DND-41 (cell line): ENCODE measurements at regions not wholly inside any gene's neighbourhood (a gene's known extent, or its start where the extent isn't known, plus 50 kb on each side); places are given as distances from the start of the nearest gene placed in this dataset.

Experiments used
- ATAC-seq: fragments of 200-7000 bp; cut with Tn5 transposase; 3 replicates; pipeline ENCODE4 v1.9.1; 2021; ENCODE audit warnings: low read depth; ENCODE audit not compliant: insufficient read depth
- DNase-seq: peaks from one replicate; pipeline ENCODE4 v3.0.0-alpha.2; 2020
- H2AFZ ChIP-seq: 2 replicates; pipeline ENCODE4 v1.6.0; 2012; ENCODE audit warnings: low read depth, low read length
- H3K27ac ChIP-seq: 2 replicates; pipeline ENCODE4 v1.5.1; 2012; ENCODE audit warnings: low read length, inconsistent platforms
- H3K27me3 ChIP-seq: fragments of 200-600 bp; sonication (generic); 2 replicates; pipeline ENCODE4 v1.6.0; 2012; ENCODE audit warnings: low read length, mild to moderate bottlenecking, inconsistent platforms; ENCODE audit not compliant: insufficient read depth, poor library complexity
- H3K36me3 ChIP-seq: 2 replicates; pipeline ENCODE4 v1.5.1; 2012; ENCODE audit warnings: low read length, inconsistent platforms; ENCODE audit not compliant: insufficient read depth
- H3K4me1 ChIP-seq: 2 replicates; pipeline ENCODE4 v1.5.1; 2012; ENCODE audit warnings: mild to moderate bottlenecking, low read length; ENCODE audit not compliant: insufficient read depth
- H3K4me2 ChIP-seq: 2 replicates; pipeline ENCODE4 v1.6.0; 2012; ENCODE audit warnings: mild to moderate bottlenecking, moderate library complexity, low read length, inconsistent platforms; ENCODE audit not compliant: insufficient read depth
- H3K4me3 ChIP-seq, 2 experiments: fragments of 200-600 bp in 1 of 2; shearing (Covaris generic) in 1 of 2; 2 replicates each; pipeline ENCODE4 v1.5.1; 2012 to 2016; ENCODE audit warnings: inconsistent platforms in 2 of 2, low read length in 2 of 2, mild to moderate bottlenecking in 2 of 2, low read depth in 1 of 2, moderate library complexity in 1 of 2
- H3K79me2 ChIP-seq: 2 replicates; pipeline ENCODE4 v1.6.0; 2012; ENCODE audit warnings: low read length, inconsistent platforms; ENCODE audit not compliant: insufficient read depth
- H3K9ac ChIP-seq: 2 replicates; pipeline ENCODE4 v1.6.0; 2012; ENCODE audit warnings: low read depth, mild to moderate bottlenecking, inconsistent platforms, low read length, moderate library complexity
- H3K9me3 ChIP-seq: 2 replicates; pipeline ENCODE4 v1.5.1; 2012; ENCODE audit warnings: low read length, moderate library complexity, mild to moderate bottlenecking, inconsistent platforms; ENCODE audit not compliant: insufficient read depth, severe bottlenecking
- H4K20me1 ChIP-seq: 2 replicates; pipeline ENCODE4 v1.6.0; 2012; ENCODE audit warnings: low read length; ENCODE audit not compliant: insufficient read depth
- EZH2 ChIP-seq: IDR thresholded peaks from 3 replicates; pipeline ENCODE4 v1.6.1; 2012; ENCODE audit warnings: borderline replicate concordance, low read depth, mild to moderate bottlenecking, moderate library complexity, low read length, inconsistent platforms; ENCODE audit not compliant: severe bottlenecking
- TF ChIP-seq, protein P1 (sequence below): IDR thresholded peaks from 2 replicates; pipeline ENCODE4 v1.5.1; 2012; ENCODE audit warnings: borderline replicate concordance, low read length, moderate library complexity, mild to moderate bottlenecking; ENCODE audit not compliant: poor library complexity, severe bottlenecking; ENCODE audit errors: extremely low read depth

GRCh38 chr10:56836659-56837058 lies 475.6 kb upstream of the ZWINT start:
- Histone ChIP-seq H3K36me3 (no peaks in the 10 kb centered on the region), H3K4me3 (no peak overlapping the region), H3K79me2 (no peaks in the 10 kb centered on the region), H3K4me1 (no peaks in the 10 kb centered on the region), H3K9ac (no peak overlapping the region), H4K20me1 (no peaks in the 10 kb centered on the region), H3K27me3 (no peaks in the 10 kb centered on the region), H3K9me3 (no peaks in the 10 kb centered on the region), H3K4me2 (no peak overlapping the region), H3K27ac (no peak overlapping the region), H2AFZ (no peak overlapping the region)
- TF ChIP-seq EZH2 = no peak
- TF ChIP-seq, protein P1, sequence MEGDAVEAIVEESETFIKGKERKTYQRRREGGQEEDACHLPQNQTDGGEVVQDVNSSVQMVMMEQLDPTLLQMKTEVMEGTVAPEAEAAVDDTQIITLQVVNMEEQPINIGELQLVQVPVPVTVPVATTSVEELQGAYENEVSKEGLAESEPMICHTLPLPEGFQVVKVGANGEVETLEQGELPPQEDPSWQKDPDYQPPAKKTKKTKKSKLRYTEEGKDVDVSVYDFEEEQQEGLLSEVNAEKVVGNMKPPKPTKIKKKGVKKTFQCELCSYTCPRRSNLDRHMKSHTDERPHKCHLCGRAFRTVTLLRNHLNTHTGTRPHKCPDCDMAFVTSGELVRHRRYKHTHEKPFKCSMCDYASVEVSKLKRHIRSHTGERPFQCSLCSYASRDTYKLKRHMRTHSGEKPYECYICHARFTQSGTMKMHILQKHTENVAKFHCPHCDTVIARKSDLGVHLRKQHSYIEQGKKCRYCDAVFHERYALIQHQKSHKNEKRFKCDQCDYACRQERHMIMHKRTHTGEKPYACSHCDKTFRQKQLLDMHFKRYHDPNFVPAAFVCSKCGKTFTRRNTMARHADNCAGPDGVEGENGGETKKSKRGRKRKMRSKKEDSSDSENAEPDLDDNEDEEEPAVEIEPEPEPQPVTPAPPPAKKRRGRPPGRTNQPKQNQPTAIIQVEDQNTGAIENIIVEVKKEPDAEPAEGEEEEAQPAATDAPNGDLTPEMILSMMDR = no peak
- ATAC-seq = no peak
- no peak for DNase-seq

DNA sequence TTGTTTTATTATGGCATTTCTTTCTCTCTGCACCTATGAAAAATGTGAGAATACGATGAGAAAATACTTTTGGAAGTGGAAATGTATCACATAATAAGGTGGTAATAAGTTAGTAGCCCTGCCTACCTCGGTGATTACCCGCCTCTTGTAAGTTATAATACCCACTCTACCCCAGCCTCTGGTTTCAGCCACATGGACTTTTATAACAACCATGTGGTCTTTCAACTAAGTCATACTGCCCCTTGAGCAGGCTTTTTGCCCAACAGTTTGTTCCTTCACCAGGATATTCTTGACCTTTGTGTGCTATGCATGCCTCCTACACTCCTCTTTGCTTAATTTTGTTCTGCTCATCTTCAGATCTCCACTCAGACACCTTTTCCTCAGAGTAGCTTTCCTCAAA lies 470.6 kb upstream of the ZWINT start:
- H3K27ac ChIP-seq = no peak overlapping the region
- TF ChIP-seq EZH2 = no peak
- TF ChIP-seq, protein P1 = no peak
- no peak overlapping the region for H2AFZ ChIP-seq
- H4K20me1 ChIP-seq = no peaks in the 10 kb centered on the region
- no peaks in the 10 kb centered on the region for H3K4me1 ChIP-seq
- no peak for ATAC-seq
- H3K9me3 ChIP-seq = no peaks in the 10 kb centered on the region
- H3K4me3 ChIP-seq = no peak overlapping the region
- no peak overlapping the region for H3K9ac ChIP-seq
- no peak for DNase-seq
- no peaks in the 10 kb centered on the region for H3K27me3 ChIP-seq
- H3K79me2 ChIP-seq = no peaks in the 10 kb centered on the region
- H3K36me3 ChIP-seq = no peaks in the 10 kb centered on the region
- H3K4me2 ChIP-seq = no peak overlapping the region

GRCh38 chr10:56823849-56824248 lies 462.8 kb upstream of the ZWINT start:
- no peak for TF ChIP-seq EZH2
- TF ChIP-seq, protein P1 = peak; percentile 51
- H2AFZ ChIP-seq = no peak overlapping the region
- H3K9ac ChIP-seq = no peak overlapping the region
- DNase-seq = no peak
- no peaks in the 10 kb centered on the region for H3K79me2 ChIP-seq
- ATAC-seq = no peak
- no peak overlapping the region for H3K4me2 ChIP-seq
- no peaks in the 10 kb centered on the region for H3K27me3 ChIP-seq
- no peaks in the 10 kb centered on the region for H3K36me3 ChIP-seq
- H3K9me3 ChIP-seq = peaks cover 13% of the 10 kb centered on the region
- H4K20me1 ChIP-seq = no peaks in the 10 kb centered on the region
- no peak overlapping the region for H3K4me3 ChIP-seq
- H3K4me1 ChIP-seq = no peaks in the 10 kb centered on the region
- no peak overlapping the region for H3K27ac ChIP-seq

GRCh38 chr10:56805022-56805421 lies 444.0 kb upstream of the ZWINT start:
- Histone ChIP-seq H4K20me1 (no peaks in the 10 kb centered on the region), H3K27me3 (no peaks in the 10 kb centered on the region), H3K4me2 (no peak overlapping the region), H3K4me1 (no peaks in the 10 kb centered on the region), H3K79me2 (no peaks in the 10 kb centered on the region), H3K27ac (no peak overlapping the region), H3K9ac (no peak overlapping the region), H3K4me3 (no peak overlapping the region), H3K9me3 (no peaks in the 10 kb centered on the region), H2AFZ (no peak overlapping the region), H3K36me3 (no peaks in the 10 kb centered on the region)
- DNase-seq (no peak), ATAC-seq (no peak)
- TF ChIP-seq, protein P1 = no peak
- TF ChIP-seq EZH2 = no peak
